H9 (cell line): ENCODE measurements at regions not wholly inside any gene's neighbourhood (a gene's known extent, or its start where the extent isn't known, plus 50 kb on each side); places are given as distances from the start of the nearest gene placed in this dataset.

Experiments used
- DNase-seq: peaks from one replicate; pipeline ENCODE4 v3.0.0-alpha.2; 2017
- H2AFZ ChIP-seq: one replicate; pipeline ENCODE4 v1.6.1; 2013; ENCODE audit warnings: mild to moderate bottlenecking, low read length, control low read depth, moderate library complexity
- H2AK5ac ChIP-seq: 2 replicates; pipeline ENCODE4 v1.6.1; 2013; ENCODE audit warnings: low read length, control low read depth, mixed read lengths; ENCODE audit not compliant: insufficient read length
- H2BK120ac ChIP-seq: one replicate; pipeline ENCODE4 v1.6.1; 2013; ENCODE audit warnings: low read depth, mild to moderate bottlenecking, low read length, control low read depth, inconsistent platforms; ENCODE audit not compliant: poor library complexity, severe bottlenecking
- H2BK12ac ChIP-seq: 2 replicates; pipeline ENCODE4 v1.6.1; 2013; ENCODE audit warnings: low read length, control low read depth, mixed read lengths, low read depth; ENCODE audit not compliant: insufficient read length
- H2BK15ac ChIP-seq: 2 replicates; pipeline ENCODE4 v1.6.1; 2013; ENCODE audit warnings: low read depth, low read length, control low read depth
- H2BK20ac ChIP-seq: one replicate; pipeline ENCODE4 v1.6.1; 2013; ENCODE audit warnings: low read depth, mild to moderate bottlenecking, low read length, control low read depth, inconsistent platforms; ENCODE audit not compliant: poor library complexity, severe bottlenecking
- H2BK5ac ChIP-seq: 2 replicates; pipeline ENCODE4 v1.6.1; 2013; ENCODE audit warnings: low read length, control low read depth, mixed read lengths; ENCODE audit not compliant: insufficient read length
- H3K14ac ChIP-seq: 2 replicates; pipeline ENCODE4 v1.6.1; 2013; ENCODE audit warnings: low read length, control low read depth; ENCODE audit not compliant: insufficient read depth
- H3K18ac ChIP-seq: 2 replicates; pipeline ENCODE4 v1.6.1; 2013; ENCODE audit warnings: low read depth, mild to moderate bottlenecking, mixed read lengths, low read length, control low read depth; ENCODE audit not compliant: insufficient read length
- H3K23ac ChIP-seq: 2 replicates; pipeline ENCODE4 v1.6.1; 2013; ENCODE audit warnings: low read length, control low read depth, mixed read lengths, low read depth; ENCODE audit not compliant: insufficient read length
- H3K23me2 ChIP-seq: 2 replicates; pipeline ENCODE4 v1.6.1; 2013; ENCODE audit warnings: low read depth, mild to moderate bottlenecking, mixed read lengths, low read length, control low read depth; ENCODE audit not compliant: insufficient read length, poor library complexity, severe bottlenecking
- H3K27ac ChIP-seq: 2 replicates; pipeline ENCODE4 v1.5.1; 2013; ENCODE audit warnings: low read length, control low read depth, mixed read lengths, low read depth; ENCODE audit not compliant: insufficient read length
- H3K27me3 ChIP-seq: 2 replicates; pipeline ENCODE4 v1.6.1; 2013; ENCODE audit warnings: low read length, control low read depth, inconsistent platforms; ENCODE audit not compliant: insufficient read depth
- H3K4ac ChIP-seq: 2 replicates; pipeline ENCODE4 v1.6.1; 2013; ENCODE audit warnings: low read depth, mild to moderate bottlenecking, control low read depth, inconsistent platforms, low read length, moderate library complexity
- H3K4me1 ChIP-seq: 2 replicates; pipeline ENCODE4 v1.6.1; 2013; ENCODE audit warnings: low read length, control low read depth, inconsistent platforms; ENCODE audit not compliant: insufficient read depth
- H3K4me2 ChIP-seq: 2 replicates; pipeline ENCODE4 v1.6.1; 2013; ENCODE audit warnings: low read length, control low read depth, mixed read lengths; ENCODE audit not compliant: insufficient read length, insufficient read depth
- H3K56ac ChIP-seq: 2 replicates; pipeline ENCODE4 v1.6.1; 2013; ENCODE audit warnings: low read depth, mild to moderate bottlenecking, mixed read lengths, low read length, control low read depth; ENCODE audit not compliant: insufficient read length
- H3K79me1 ChIP-seq: 2 replicates; pipeline ENCODE4 v1.6.1; 2013; ENCODE audit warnings: low read depth, mild to moderate bottlenecking, moderate library complexity, low read length, control low read depth, inconsistent platforms; ENCODE audit not compliant: insufficient read depth, poor library complexity, severe bottlenecking
- H3K79me2 ChIP-seq: 2 replicates; pipeline ENCODE4 v1.6.1; 2013; ENCODE audit warnings: low read length, control low read depth, inconsistent platforms; ENCODE audit not compliant: insufficient read depth
- H3K9ac ChIP-seq: 2 replicates; pipeline ENCODE4 v1.6.1; 2013; ENCODE audit warnings: low read length, control low read depth, mixed read lengths; ENCODE audit not compliant: insufficient read length; ENCODE audit errors: extremely low read depth
- H3K9me3 ChIP-seq: one replicate; pipeline ENCODE4 v1.6.1; 2013; ENCODE audit warnings: low read depth, low read length, inconsistent platforms; ENCODE audit not compliant: control insufficient read depth
- H3T11ph ChIP-seq: one replicate; pipeline ENCODE4 v1.6.1; 2013; ENCODE audit warnings: mild to moderate bottlenecking, low read length, control low read depth, inconsistent platforms
- H4K20me1 ChIP-seq: one replicate; pipeline ENCODE4 v1.6.1; 2013; ENCODE audit not compliant: control insufficient read depth, insufficient read length, insufficient read depth
- H4K5ac ChIP-seq: 2 replicates; pipeline ENCODE4 v1.6.1; 2013; ENCODE audit warnings: low read depth, mild to moderate bottlenecking, mixed read lengths, low read length, control low read depth; ENCODE audit not compliant: insufficient read length
- H4K8ac ChIP-seq: replicated peaks from 2 replicates; pipeline ENCODE4 v1.6.1; 2013; ENCODE audit warnings: low read length, control low read depth, mixed read lengths, low read depth; ENCODE audit not compliant: insufficient read length
- H4K91ac ChIP-seq: 2 replicates; pipeline ENCODE4 v1.6.1; 2013; ENCODE audit warnings: low read depth, mild to moderate bottlenecking, moderate library complexity, mixed read lengths, low read length, control low read depth; ENCODE audit not compliant: insufficient read length
- H3K27ac Mint-ChIP-seq, 3 experiments: 2 replicates in 2 of 3; 3 replicates in 1 of 3; pipeline ENCODE4 v1.8.0; 2020 to 2021; ENCODE audit warnings: mixed read lengths in 3 of 3, mild to moderate bottlenecking in 1 of 3, moderate library complexity in 1 of 3
- H3K27me3 Mint-ChIP-seq: 2 replicates; pipeline ENCODE4 v1.8.0; 2021; ENCODE audit warnings: low read depth, mild to moderate bottlenecking, moderate library complexity, mixed read lengths
- H3K36me3 Mint-ChIP-seq, 3 experiments: 2 replicates in 2 of 3; 3 replicates in 1 of 3; pipeline ENCODE4 v1.8.0; 2020 to 2021; ENCODE audit warnings: low read depth in 3 of 3, mixed read lengths in 3 of 3; ENCODE audit not compliant: insufficient read depth in 1 of 3
- H3K4me1 Mint-ChIP-seq, 2 experiments: 2 replicates each; pipeline ENCODE4 v1.8.0; 2020; ENCODE audit warnings: mixed read lengths in 2 of 2
- H3K4me3 Mint-ChIP-seq, 2 experiments: 2 replicates in 1 of 2; 3 replicates in 1 of 2; pipeline ENCODE4 v1.8.0; 2020 to 2021; ENCODE audit warnings: mild to moderate bottlenecking in 2 of 2, mixed read lengths in 2 of 2, moderate library complexity in 1 of 2
- H3K9me3 Mint-ChIP-seq, 2 experiments: 2 replicates in 1 of 2; 3 replicates in 1 of 2; pipeline ENCODE4 v1.8.0; 2020; ENCODE audit warnings: mild to moderate bottlenecking in 2 of 2, mixed read lengths in 2 of 2, moderate library complexity in 1 of 2
- CTCF ChIP-seq: fragments of 200-600 bp; sonication (generic); conservative IDR thresholded peaks from 3 replicates; pipeline ENCODE4 v1.8.0; 2021; ENCODE audit warnings: antibody characterized with exemption, mild to moderate bottlenecking
- WGBS: extraction: QIAGEN DNeasy Blood & Tissue Kit; methylation state at CpG from one replicate; pipeline ENCODE4 v1.1.7; 2013; ENCODE audit warnings: missing lambda C conversion rate, low lambda C conversion rate, mixed read lengths; ENCODE audit not compliant: insufficient read length; ENCODE audit errors: extremely low coverage; 5-methylcytosine and 5-hydroxymethylcytosine counted together

- Mint-ChIP-seq H3K4me1 (peaks cover 36 to 63% of the 10 kb centered on the region in 2 experiments), H3K27ac (peak overlapping the region in 1 of 3 experiments; percentile 32; a peak in 2 of 7 replicates), H3K9me3 (no peaks in the 10 kb centered on the region), H3K36me3 (no peaks in the 10 kb centered on the region), H3K4me3 (no peak overlapping the region), H3K27me3 (no peaks in the 10 kb centered on the region)
- Histone ChIP-seq H2BK5ac (no peak overlapping the region), H3K23me2 (no peaks in the 10 kb centered on the region), H4K91ac (no peak overlapping the region), H3K56ac (no peak overlapping the region), H2AFZ (no peak overlapping the region), H3K27ac (no peak overlapping the region), H3K23ac (no peak overlapping the region), H4K20me1 (no peaks in the 10 kb centered on the region), H3K79me1 (no peaks in the 10 kb centered on the region), H2AK5ac (no peak overlapping the region), H3K9ac (no peak overlapping the region), H3K9me3 (no peaks in the 10 kb centered on the region), H2BK120ac (no peak overlapping the region), H3K4ac (no peak overlapping the region), H4K5ac (no peak overlapping the region), H3K4me1 (peaks cover 5% of the 10 kb centered on the region; the same call in 1 of the 2 replicates), H3K4me2 (no peak overlapping the region), H3K18ac (no peak overlapping the region), H3T11ph (no peak overlapping the region), H3K14ac (no peak overlapping the region), H3K79me2 (no peaks in the 10 kb centered on the region), H2BK12ac (no peak overlapping the region), H2BK20ac (no peak overlapping the region), H2BK15ac (no peak overlapping the region), H3K27me3 (no peaks in the 10 kb centered on the region), H4K8ac (no peak overlapping the region)
- WGBS: no CpG with 5 or more reads among the region's 18 CpGs
- TF ChIP-seq CTCF: no peak
- no peak for DNase-seq
Observed at GRCh38 chr1:22259551-22260282, 116.8 kb upstream of the WNT4 start.
